NCI-H524 treated with DMSO at 0.1 percent for 48 hours (cell line): ENCODE measurements at regions not wholly inside any gene's neighbourhood (a gene's known extent, or its start where the extent isn't known, plus 50 kb on each side); places are given as distances from the start of the nearest gene placed in this dataset.

Source experiments
- DNase-seq: peaks from one replicate; lab custom pipeline; 2025; lab: John Stamatoyannopoulos, UW

- DNase-seq = no peak
Measured at GRCh38 chr6:6783721-6784120, 195.2 kb downstream of the LY86 start.

DNA sequence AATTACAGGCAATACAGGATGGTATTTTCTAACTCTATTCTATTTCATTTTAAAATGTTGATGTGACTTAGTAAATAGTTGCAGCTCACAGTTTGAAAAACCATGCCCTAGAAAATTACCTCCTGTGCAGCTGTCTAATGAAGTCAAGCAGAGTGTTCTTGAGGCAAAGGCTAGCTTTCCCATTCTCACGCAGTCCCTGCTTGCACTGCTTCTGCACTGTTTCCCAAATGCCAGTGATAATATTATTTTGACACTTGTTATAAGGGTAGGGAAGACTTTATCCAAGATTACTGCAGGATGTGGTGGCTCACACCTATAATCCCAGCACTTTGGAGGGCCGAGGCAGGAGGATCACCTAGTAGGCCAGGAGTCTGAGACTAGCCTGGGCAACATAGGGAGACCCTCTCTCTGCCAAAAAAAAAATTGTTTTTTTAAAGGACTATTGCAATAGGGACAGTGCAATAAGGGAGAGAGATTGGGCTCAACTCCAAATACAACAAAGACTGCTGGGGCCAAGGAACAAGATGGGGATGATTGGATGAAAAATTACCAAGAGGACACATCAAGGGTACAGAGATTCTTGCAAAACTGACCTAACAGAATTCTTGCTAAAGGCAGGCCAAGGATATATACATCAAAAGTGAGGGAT lies 196.1 kb downstream of the LY86 start:
- DNase-seq = no peak

- no peak for DNase-seq
Measured at GRCh38 chr6:6785163-6785521, 196.6 kb downstream of the LY86 start.

DNA sequence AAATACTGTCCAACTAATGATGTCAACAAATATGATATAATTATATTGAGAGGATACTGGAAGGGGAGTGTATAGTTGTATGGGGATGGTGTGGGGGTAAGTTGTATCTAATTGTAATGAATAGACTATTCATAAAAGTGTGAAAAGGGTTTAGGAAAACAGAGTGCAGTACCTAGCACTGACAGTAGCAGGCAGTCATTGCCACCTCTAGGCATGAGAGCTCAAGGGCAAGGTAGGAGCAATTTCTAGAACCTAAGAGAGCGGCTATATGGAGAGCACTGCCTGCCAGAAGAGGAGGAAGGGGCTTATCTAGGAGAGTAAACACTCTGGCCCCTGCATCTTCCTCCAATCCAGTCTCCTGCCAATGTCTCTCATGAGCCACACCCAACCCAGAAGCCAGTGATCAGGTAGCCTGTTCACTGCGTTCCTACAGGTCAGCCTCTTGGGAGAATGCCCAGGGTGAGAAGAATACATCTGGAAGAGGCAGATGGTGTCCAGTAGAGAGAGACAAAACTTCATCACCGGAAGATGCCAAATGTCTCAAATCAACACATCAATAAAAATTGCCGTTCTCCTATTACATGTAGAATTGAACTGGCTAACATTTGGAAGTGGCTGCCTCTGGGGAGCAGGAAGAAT lies 200.0 kb downstream of the LY86 start:
- DNase-seq = peak; percentile 41

DNA sequence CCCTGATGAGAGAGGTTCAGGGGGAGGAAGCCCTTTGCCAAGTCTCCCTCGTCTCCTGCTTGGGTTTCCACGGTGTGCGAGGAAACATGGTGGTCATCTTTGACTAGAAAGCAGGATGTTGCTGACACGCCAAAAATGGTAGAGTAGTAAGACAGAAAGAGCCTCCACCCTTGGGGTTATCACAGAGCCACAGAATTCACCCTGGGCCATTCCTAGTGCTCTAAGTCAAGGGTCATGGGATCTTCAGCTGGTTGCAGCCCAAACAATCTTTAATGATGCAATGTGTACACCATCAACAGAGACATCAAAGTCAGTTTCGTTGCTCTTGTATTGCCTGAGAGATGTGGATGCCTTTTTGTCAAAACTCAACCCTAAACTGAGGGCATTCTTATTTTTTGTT lies 201.9 kb downstream of the LY86 start:
- no peak for DNase-seq

GRCh38 chr6:6790891-6791290 lies 202.4 kb downstream of the LY86 start:
- DNase-seq = no peak

DNA sequence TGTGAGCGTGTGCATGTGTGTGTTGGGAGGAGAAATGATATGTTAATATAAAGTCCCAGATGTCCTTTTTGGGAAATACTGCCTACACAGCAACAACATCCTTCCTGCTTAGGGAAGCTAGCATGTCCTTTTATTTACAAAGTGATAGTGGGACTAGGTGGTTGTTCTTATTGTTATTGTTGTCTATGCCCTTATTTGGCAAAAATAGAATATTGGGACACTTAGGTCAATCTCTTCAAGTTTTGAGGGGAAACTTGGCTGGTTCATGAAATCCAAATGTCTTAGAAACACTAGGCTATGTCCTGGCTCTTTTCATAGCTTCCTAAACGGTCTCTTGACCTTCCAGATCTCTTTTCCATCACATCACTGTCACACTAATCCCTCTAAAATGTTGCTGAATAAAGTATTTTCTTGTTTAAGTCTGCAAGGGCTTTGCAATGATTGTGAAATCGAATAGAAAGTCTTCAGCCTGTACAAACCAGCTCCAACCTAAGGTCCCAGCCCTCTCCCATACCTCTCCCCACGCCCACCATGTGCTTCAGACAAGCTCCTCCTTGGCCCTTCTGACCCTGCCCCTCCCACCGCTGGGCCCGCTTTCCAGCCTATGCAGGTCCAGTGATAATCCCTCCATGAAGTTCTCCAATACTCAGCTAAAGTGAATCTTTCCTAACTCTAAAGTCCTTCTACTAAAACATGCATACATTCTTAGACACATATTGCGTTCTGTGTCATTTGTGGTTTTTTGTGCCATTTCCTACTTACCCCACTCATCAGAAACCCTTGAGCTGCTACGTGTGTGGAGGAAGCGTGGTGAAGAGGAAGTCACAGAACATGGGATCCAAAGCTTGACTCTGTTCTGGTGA lies 205.1 kb downstream of the LY86 start:
- no peak for DNase-seq

- DNase-seq = no peak
Measured at GRCh38 chr6:6795393-6795792, 206.9 kb downstream of the LY86 start.

GRCh38 chr6:6796818-6797217 lies 208.3 kb downstream of the LY86 start:
- no peak for DNase-seq

GRCh38 chr6:6798448-6798860 lies 209.9 kb downstream of the LY86 start:
- DNase-seq = no peak

DNA sequence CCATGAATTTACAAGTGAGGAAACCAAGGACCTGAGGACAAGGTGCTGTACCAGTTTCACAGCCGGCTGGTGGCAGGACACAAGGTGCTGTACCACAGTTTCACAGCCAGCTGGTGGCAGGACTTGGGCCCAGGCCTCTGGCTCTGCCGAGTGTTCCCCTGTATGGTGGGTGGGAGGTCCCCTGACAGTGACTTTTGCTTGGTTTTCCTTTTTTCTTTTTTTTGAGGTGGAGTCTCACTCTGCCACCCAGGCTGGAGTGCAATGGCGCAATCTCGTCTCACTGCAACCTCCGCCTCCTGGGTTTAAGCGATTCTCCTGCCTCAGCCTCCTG lies 212.4 kb downstream of the LY86 start:
- DNase-seq = no peak

GRCh38 chr6:6801635-6802218 lies 213.2 kb downstream of the LY86 start:
- DNase-seq = no peak

DNA sequence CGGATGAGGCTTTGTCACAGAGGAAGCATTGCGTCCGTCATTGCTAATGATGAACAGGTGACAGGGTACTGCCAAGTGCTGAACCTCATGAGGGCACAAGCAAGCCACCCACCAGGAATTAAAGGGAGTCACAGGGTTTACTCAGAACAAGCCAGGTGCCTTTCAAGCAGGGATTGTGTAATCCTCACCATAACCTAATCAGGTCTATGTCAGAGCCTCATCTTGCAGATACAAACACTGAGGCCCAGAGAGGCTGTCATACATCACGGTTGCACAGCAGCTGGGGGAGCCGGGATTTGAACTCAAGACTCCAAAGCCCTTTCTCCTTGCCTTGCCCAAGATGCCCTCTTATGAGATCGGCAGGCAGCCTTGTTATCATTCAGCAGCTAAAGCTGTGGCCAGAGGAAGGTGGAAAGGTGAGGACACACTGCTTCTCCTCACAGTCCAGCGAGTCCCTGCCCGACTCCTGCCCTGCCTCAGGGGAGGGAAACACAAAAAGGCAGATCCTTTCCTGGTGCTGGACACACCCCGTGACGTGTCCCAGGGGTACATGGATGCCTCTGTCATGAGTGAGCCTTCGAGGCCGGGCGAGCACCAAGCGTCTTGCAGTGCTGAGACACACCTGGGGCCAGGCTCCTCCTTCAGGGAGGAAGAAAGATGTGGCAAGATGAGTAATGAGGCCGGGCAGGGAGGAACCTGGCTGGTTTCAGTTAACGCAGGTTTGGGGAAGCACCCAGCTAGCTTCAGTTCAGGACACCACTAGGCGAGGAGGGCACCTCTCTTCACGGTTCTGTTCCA lies 214.9 kb downstream of the LY86 start:
- DNase-seq = no peak

- no peak for DNase-seq
Measured at GRCh38 chr6:6804843-6805615, 216.5 kb downstream of the LY86 start.

DNA sequence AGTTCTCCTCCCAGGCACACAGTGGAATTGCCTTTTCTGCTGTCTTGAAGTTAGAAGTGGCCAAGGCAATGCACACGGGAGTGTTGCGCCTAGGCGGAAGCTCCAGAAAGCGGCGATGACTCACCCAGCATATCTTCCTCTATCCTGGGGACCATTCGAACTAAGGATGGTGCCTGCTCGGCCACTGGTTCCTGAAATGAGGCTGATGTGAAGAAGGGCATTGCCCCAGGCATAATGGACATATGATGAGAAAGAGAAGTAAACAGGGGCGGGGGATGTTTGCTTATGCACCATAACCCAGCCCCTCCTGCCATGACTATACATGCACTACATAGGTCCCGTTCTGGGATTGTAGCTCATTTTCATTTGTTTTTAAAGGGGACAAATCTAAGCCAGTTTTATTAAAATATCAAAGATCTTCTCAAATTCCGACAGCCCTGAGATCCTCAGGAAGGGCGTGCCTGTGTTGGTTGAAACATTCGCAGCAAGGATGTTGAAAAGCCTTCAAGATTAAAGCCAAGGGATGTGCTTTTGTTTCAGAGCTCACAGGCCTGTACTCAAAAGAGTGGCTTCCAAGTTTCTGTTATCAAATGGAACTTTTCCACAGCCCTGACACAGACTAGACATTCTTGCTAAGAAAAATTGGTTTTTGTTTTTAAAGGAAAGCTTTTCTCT lies 218.5 kb downstream of the LY86 start:
- no peak for DNase-seq

GRCh38 chr6:6808343-6808742 lies 219.8 kb downstream of the LY86 start:
- DNase-seq = no peak

DNA sequence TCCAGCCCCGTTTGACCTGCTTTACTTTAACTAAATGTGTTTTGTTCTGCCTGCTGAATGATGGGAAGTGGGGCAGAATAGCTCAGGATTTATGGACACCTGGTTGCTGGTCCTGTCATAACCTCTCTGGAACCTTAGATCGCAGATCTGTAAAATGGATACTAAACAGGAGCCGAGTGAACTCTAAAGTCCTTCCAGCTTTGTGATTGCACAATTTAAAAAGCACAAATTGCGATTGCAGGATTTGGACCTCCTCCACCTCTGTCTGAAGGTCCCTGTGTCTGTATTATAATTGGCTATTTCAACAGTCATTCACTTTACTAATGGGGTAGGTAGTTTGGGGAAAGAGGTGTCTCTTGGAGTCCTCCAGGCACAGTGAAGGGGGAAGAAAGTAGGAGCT lies 220.4 kb downstream of the LY86 start:
- no peak for DNase-seq

DNA sequence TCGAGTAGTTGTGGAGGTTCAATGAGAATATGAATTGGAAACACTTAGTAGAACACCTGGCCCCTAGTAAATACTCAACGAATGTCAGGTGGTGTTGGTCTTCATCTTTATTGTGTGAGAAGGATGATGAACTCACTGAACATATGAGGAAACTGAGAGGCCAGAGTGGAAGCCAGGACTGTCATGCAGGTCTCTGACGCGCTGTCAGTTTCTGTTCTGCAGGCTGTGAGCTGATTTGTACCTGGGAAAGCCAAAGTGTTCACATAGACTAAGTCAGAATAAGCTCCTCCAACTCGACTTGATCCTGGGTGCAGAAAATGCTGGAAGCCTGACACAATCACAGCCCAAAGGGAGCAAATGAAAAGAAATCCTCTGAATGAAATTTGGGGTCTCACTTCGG lies 222.2 kb downstream of the LY86 start:
- DNase-seq = no peak

GRCh38 chr6:6811128-6812009 lies 222.8 kb downstream of the LY86 start:
- no peak for DNase-seq

GRCh38 chr6:6812427-6812826 lies 223.9 kb downstream of the LY86 start:
- DNase-seq = no peak
